Esophagus squamous epithelium (tissue), 4 donors: ENCODE measurements at regions not wholly inside any gene's neighbourhood (a gene's known extent, or its start where the extent isn't known, plus 50 kb on each side); places are given as distances from the start of the nearest gene placed in this dataset.

Source experiments
- POLR2A ChIP-seq, 4 donors: fragments of 450-650 bp; IDR thresholded peaks; one replicate each; pipeline ENCODE4 v1.6.1; 2017; ENCODE audit warnings: antibody characterized with exemption in 4 of 4, mild to moderate bottlenecking in 4 of 4, moderate library complexity in 3 of 4
- TF ChIP-seq, protein P1 (sequence below), 6 experiments: fragments of 450-650 bp in 4 of 6; fragments of 200-600 bp in 2 of 6; sonication (generic) in 2 of 6; IDR thresholded peaks; one replicate each; pipeline ENCODE4 v1.5.1; 2016 to 2019; ENCODE audit warnings: antibody characterized with exemption in 6 of 6, mild to moderate bottlenecking in 4 of 6, moderate library complexity in 4 of 6

GRCh38 chr6:94300424-94301144 is 881.2 kb upstream of the EPHA7 start:
- TF ChIP-seq, protein P1, sequence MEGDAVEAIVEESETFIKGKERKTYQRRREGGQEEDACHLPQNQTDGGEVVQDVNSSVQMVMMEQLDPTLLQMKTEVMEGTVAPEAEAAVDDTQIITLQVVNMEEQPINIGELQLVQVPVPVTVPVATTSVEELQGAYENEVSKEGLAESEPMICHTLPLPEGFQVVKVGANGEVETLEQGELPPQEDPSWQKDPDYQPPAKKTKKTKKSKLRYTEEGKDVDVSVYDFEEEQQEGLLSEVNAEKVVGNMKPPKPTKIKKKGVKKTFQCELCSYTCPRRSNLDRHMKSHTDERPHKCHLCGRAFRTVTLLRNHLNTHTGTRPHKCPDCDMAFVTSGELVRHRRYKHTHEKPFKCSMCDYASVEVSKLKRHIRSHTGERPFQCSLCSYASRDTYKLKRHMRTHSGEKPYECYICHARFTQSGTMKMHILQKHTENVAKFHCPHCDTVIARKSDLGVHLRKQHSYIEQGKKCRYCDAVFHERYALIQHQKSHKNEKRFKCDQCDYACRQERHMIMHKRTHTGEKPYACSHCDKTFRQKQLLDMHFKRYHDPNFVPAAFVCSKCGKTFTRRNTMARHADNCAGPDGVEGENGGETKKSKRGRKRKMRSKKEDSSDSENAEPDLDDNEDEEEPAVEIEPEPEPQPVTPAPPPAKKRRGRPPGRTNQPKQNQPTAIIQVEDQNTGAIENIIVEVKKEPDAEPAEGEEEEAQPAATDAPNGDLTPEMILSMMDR (IDR thresholded peaks at IDR 0.05): no peak
- no peak for TF ChIP-seq POLR2A (IDR thresholded peaks at IDR 0.05)
